HEK293 (cell line): ENCODE measurements at regions not wholly inside any gene's neighbourhood (a gene's known extent, or its start where the extent isn't known, plus 50 kb on each side); places are given as distances from the start of the nearest gene placed in this dataset.
A peak's percentile ranks its signal among the peaks of the same experiment; 100 is the strongest.

Source experiments
- CTCF ChIP-seq: fragments of 450-650 bp; formaldehyde crosslinking; IDR thresholded peaks from 2 replicates; pipeline ENCODE4 v1.5.1; 2016; ENCODE audit warnings: missing biosample characterization, missing genetic modification characterization
- KLF10 ChIP-seq: fragments of 450-650 bp; IDR thresholded peaks from 2 replicates; pipeline ENCODE4 v1.5.1; 2018; ENCODE audit warnings: missing biosample characterization, mild to moderate bottlenecking, missing genetic modification characterization
- MEIS1 ChIP-seq: sonication (generic); formaldehyde crosslinking; IDR thresholded peaks from 2 replicates; pipeline ENCODE4 v1.8.1; 2022; ENCODE audit warnings: missing genetic modification reagents, mild to moderate bottlenecking, borderline replicate concordance
- OSR2 ChIP-seq: fragments of 450-650 bp; formaldehyde crosslinking; IDR thresholded peaks from 2 replicates; pipeline ENCODE4 v1.5.1; 2016; ENCODE audit warnings: missing biosample characterization, missing genetic modification characterization
- OVOL3 ChIP-seq: fragments of 450-650 bp; formaldehyde crosslinking; IDR thresholded peaks from 2 replicates; pipeline ENCODE4 v1.5.1; 2016; ENCODE audit warnings: missing biosample characterization, missing genetic modification characterization
- PRDM1 ChIP-seq: fragments of 450-650 bp; formaldehyde crosslinking; IDR thresholded peaks from 2 replicates; pipeline ENCODE4; 2016; ENCODE audit warnings: missing biosample characterization, missing genetic modification characterization
- SETDB1 ChIP-seq: IDR thresholded peaks from one replicate; pipeline ENCODE4 v1.6.1; 2017; ENCODE audit warnings: mild to moderate bottlenecking, low read length, moderate library complexity, mixed read lengths; ENCODE audit not compliant: insufficient read length
- SP7 ChIP-seq: fragments of 450-650 bp; formaldehyde crosslinking; IDR thresholded peaks from 2 replicates; pipeline ENCODE4 v1.5.1; 2016; ENCODE audit warnings: missing biosample characterization, missing genetic modification characterization
- TCF7L2 ChIP-seq: IDR thresholded peaks from 2 replicates; pipeline ENCODE4 v1.6.1; 2011; ENCODE audit warnings: low read depth, mild to moderate bottlenecking, inconsistent platforms, low read length, moderate library complexity, borderline replicate concordance
- WT1 ChIP-seq: fragments of 450-650 bp; formaldehyde crosslinking; IDR thresholded peaks from 2 replicates; pipeline ENCODE4 v1.5.1; 2016; ENCODE audit warnings: missing biosample characterization, missing genetic modification characterization
- ZBTB10 ChIP-seq: fragments of 450-650 bp; formaldehyde crosslinking; IDR thresholded peaks from 2 replicates; pipeline ENCODE4 v1.5.1; 2016; ENCODE audit warnings: missing biosample characterization, missing genetic modification characterization
- ZBTB17 ChIP-seq: fragments of 450-650 bp; formaldehyde crosslinking; IDR thresholded peaks from 2 replicates; pipeline ENCODE4 v1.5.1; 2016; ENCODE audit warnings: missing biosample characterization, missing genetic modification characterization
- ZBTB7A ChIP-seq: fragments of 450-650 bp; formaldehyde crosslinking; IDR thresholded peaks from 2 replicates; pipeline ENCODE4 v1.5.1; 2016; ENCODE audit warnings: low read depth, missing biosample characterization, missing genetic modification characterization
- ZNF132 ChIP-seq: fragments of 450-650 bp; formaldehyde crosslinking; IDR thresholded peaks from 2 replicates; pipeline ENCODE4 v1.5.1; 2017; ENCODE audit warnings: missing biosample characterization, missing genetic modification characterization, borderline replicate concordance
- ZNF138 ChIP-seq: fragments of 450-650 bp; formaldehyde crosslinking; IDR thresholded peaks from 2 replicates; pipeline ENCODE4 v1.5.1; 2016; ENCODE audit warnings: missing biosample characterization, missing genetic modification characterization, borderline replicate concordance
- ZNF23 ChIP-seq: fragments of 450-650 bp; formaldehyde crosslinking; IDR thresholded peaks from 2 replicates; pipeline ENCODE4 v1.5.1; 2016; ENCODE audit warnings: missing biosample characterization, missing genetic modification characterization, borderline replicate concordance
- ZNF239 ChIP-seq: fragments of 450-650 bp; formaldehyde crosslinking; IDR thresholded peaks from 2 replicates; pipeline ENCODE4 v1.5.1; 2016; ENCODE audit warnings: missing biosample characterization, missing genetic modification characterization
- ZNF280D ChIP-seq: fragments of 450-650 bp; formaldehyde crosslinking; IDR thresholded peaks from 2 replicates; pipeline ENCODE4 v1.5.1; 2016; ENCODE audit warnings: missing biosample characterization, missing genetic modification characterization
- ZNF362 ChIP-seq: fragments of 450-650 bp; formaldehyde crosslinking; IDR thresholded peaks from 2 replicates; pipeline ENCODE4 v1.5.1; 2016; ENCODE audit warnings: missing biosample characterization, missing genetic modification characterization
- ZNF426 ChIP-seq: fragments of 450-650 bp; formaldehyde crosslinking; IDR thresholded peaks from 2 replicates; pipeline ENCODE4 v1.5.1; 2017; ENCODE audit warnings: missing biosample characterization, missing genetic modification characterization, mild to moderate bottlenecking, inconsistent platforms, moderate library complexity
- ZNF488 ChIP-seq: fragments of 450-650 bp; formaldehyde crosslinking; IDR thresholded peaks from 2 replicates; pipeline ENCODE4 v1.5.1; 2016; ENCODE audit warnings: missing biosample characterization, missing genetic modification characterization
- ZNF521 ChIP-seq: fragments of 450-650 bp; formaldehyde crosslinking; IDR thresholded peaks from 2 replicates; pipeline ENCODE4 v1.5.1; 2017; ENCODE audit warnings: missing biosample characterization, mild to moderate bottlenecking, missing genetic modification characterization
- ZNF530 ChIP-seq: fragments of 450-650 bp; formaldehyde crosslinking; IDR thresholded peaks from 2 replicates; pipeline ENCODE4 v1.5.1; 2016; ENCODE audit warnings: low read depth, missing biosample characterization, missing genetic modification characterization
- ZNF549 ChIP-seq: fragments of 450-650 bp; IDR thresholded peaks from 2 replicates; pipeline ENCODE4 v1.5.1; 2018; ENCODE audit warnings: missing biosample characterization, missing genetic modification characterization, mild to moderate bottlenecking, inconsistent platforms, moderate library complexity
- ZNF555 ChIP-seq: fragments of 450-650 bp; formaldehyde crosslinking; conservative IDR thresholded peaks from 2 replicates; pipeline ENCODE4 v1.5.1; 2017; ENCODE audit warnings: missing biosample characterization, mild to moderate bottlenecking, missing genetic modification characterization, inconsistent platforms
- ZNF707 ChIP-seq: fragments of 450-650 bp; formaldehyde crosslinking; IDR thresholded peaks from 2 replicates; pipeline ENCODE4 v1.5.1; 2016; ENCODE audit warnings: missing biosample characterization, missing genetic modification characterization
- ZSCAN16 ChIP-seq: fragments of 450-650 bp; formaldehyde crosslinking; IDR thresholded peaks from 2 replicates; pipeline ENCODE4 v1.5.1; 2016; ENCODE audit warnings: missing biosample characterization, missing genetic modification characterization
- ZXDB ChIP-seq: fragments of 450-650 bp; formaldehyde crosslinking; IDR thresholded peaks from 2 replicates; pipeline ENCODE4 v1.5.1; 2016; ENCODE audit warnings: missing biosample characterization, missing genetic modification characterization

DNA sequence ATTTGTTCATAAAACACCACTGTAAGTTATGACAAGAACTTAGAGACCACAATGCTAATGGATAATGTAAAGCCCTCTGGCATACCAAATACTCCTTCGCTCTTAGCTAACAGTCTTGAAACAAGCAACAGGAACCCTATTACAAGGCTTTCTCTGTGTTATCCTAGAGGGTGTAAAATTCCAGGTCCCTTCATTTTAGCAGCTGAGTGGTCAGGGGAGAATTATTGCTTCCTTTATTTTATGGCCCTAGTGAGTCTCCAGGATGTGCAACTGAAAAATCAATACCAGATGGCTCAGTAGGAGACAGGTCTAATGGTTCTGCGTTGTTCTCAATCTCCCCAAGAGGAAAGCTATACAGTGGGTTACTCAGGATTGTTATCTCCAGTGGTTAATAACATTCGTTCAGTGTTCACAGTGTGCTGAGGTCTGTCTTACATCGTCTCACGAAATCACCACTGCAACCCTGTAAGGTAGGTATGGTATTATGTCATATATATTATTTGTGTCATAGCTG, 172.7 kb upstream of the CNOT2 start (continued):
- TF ChIP-seq CTCF (tag by site-specific recombination) (no peak), TCF7L2 (no peak), ZNF239 (tag by site-specific recombination) (no peak), MEIS1 (CRISPR knock-in tag) (no peak), ZNF521 (no peak), OVOL3 (tag by site-specific recombination) (0 out of 2 replicates have a peak, but pooled peaks have one; percentile 54), ZNF555 (tag by site-specific recombination) (no peak), ZNF426 (no peak), ZNF23 (tag by site-specific recombination) (no peak), SP7 (peak; percentile 78), ZXDB (tag by site-specific recombination) (peak; percentile 49; the same call in 1 of the 2 replicates), OSR2 (tag by site-specific recombination) (peak; percentile 94), ZNF488 (tag by site-specific recombination) (no peak; the same call in 1 of the 2 replicates), KLF10 (tag by site-specific recombination) (peak; percentile 26; the same call in 1 of the 2 replicates), ZBTB17 (no peak), SETDB1 (peak; percentile 45), ZNF138 (tag by site-specific recombination) (no peak), ZNF362 (tag by site-specific recombination) (no peak), ZNF707 (tag by site-specific recombination) (no peak), ZNF280D (tag by site-specific recombination) (no peak), ZBTB7A (no peak), ZNF132 (tag by site-specific recombination) (no peak), ZBTB10 (tag by site-specific recombination) (no peak), PRDM1 (no peak), ZNF549 (tag by site-specific recombination) (no peak), WT1 (tag by site-specific recombination) (no peak), ZSCAN16 (tag by site-specific recombination) (peak; percentile 63), ZNF530 (tag by site-specific recombination) (no peak)
